Activated CD4-positive, CD25-positive, alpha-beta regulatory T cell treated with anti-CD3 and anti-CD28 coated beads, Interleukin-2, amount 50 U/mL, for 24 hours (primary cell): ENCODE measurements at regions not wholly inside any gene's neighbourhood (a gene's known extent, or its start where the extent isn't known, plus 50 kb on each side); places are given as distances from the start of the nearest gene placed in this dataset.

Source experiments
- ATAC-seq, 2 donors: fragments of 150-1000 bp; cut with Tn5 transposase; one replicate each; pipeline ENCODE4 v1.10.0; 2021; ENCODE audit warnings: mild to moderate bottlenecking in 1 of 2, moderate library complexity in 1 of 2

- no peak for ATAC-seq
These were observed 234.4 kb downstream of the BCL11A start for GRCh38 chr2:60319031-60319547.

GRCh38 chr2:60318544-60318943 lies 234.9 kb downstream of the BCL11A start:
- ATAC-seq, result no peak

GRCh38 chr2:60317844-60318243 lies 235.6 kb downstream of the BCL11A start:
- ATAC-seq, result no peak

GRCh38 chr2:60317034-60317386 lies 236.4 kb downstream of the BCL11A start:
- ATAC-seq, result no peak

- ATAC-seq, result no peak
These were observed 236.9 kb downstream of the BCL11A start for GRCh38 chr2:60316381-60317033.

- ATAC-seq, result no peak
These were observed 239.8 kb downstream of the BCL11A start for GRCh38 chr2:60313470-60314172.

GRCh38 chr2:60312618-60313017 lies 240.8 kb downstream of the BCL11A start:
- ATAC-seq, result peak; percentile 27 to 60

- peak in 1 of 2 donors; percentile 46 for ATAC-seq
These were observed 241.9 kb downstream of the BCL11A start for GRCh38 chr2:60311524-60311923.

GRCh38 chr2:60309941-60310660 lies 243.4 kb downstream of the BCL11A start:
- no peak for ATAC-seq

- no peak for ATAC-seq
These were observed 244.1 kb downstream of the BCL11A start for GRCh38 chr2:60309336-60309735.

- ATAC-seq, result no peak
These were observed 247.1 kb downstream of the BCL11A start for GRCh38 chr2:60306267-60306861.

GRCh38 chr2:60303680-60304079 lies 249.8 kb downstream of the BCL11A start:
- ATAC-seq, result no peak

GRCh38 chr2:60302377-60303126 lies 250.9 kb downstream of the BCL11A start:
- no peak for ATAC-seq

GRCh38 chr2:60301726-60302125 lies 251.7 kb downstream of the BCL11A start:
- no peak for ATAC-seq

GRCh38 chr2:60299179-60299578 lies 254.3 kb downstream of the BCL11A start:
- no peak for ATAC-seq

- no peak for ATAC-seq
These were observed 255.3 kb downstream of the BCL11A start for GRCh38 chr2:60298006-60298696.

GRCh38 chr2:60297296-60298005 lies 256.0 kb downstream of the BCL11A start:
- ATAC-seq, result no peak

- ATAC-seq, result no peak
These were observed 257.1 kb downstream of the BCL11A start for GRCh38 chr2:60296219-60296955.

GRCh38 chr2:60295636-60295962 lies 257.9 kb downstream of the BCL11A start:
- ATAC-seq, result no peak

- no peak for ATAC-seq
These were observed 258.4 kb downstream of the BCL11A start for GRCh38 chr2:60294901-60295635.
